TTC549 (cell line): ENCODE measurements at regions not wholly inside any gene's neighbourhood (a gene's known extent, or its start where the extent isn't known, plus 50 kb on each side); places are given as distances from the start of the nearest gene placed in this dataset.
"Not testable (repeated sequence)": the region's sequence is repeated elsewhere in the genome, so short reads cannot be mapped to it uniquely, and the experiment has no call there.

Experiments
- FAIRE-seq: peaks from 2 replicates; lab custom pipeline; 2012; peaks lifted over from hg19 to GRCh38; lab: Jason Lieb, UNC

GRCh38 chr9:86575137-86575536 is 220.9 kb upstream of the TUT7 start:
- FAIRE-seq, result no peak

- no peak for FAIRE-seq
These were observed 219.7 kb upstream of the TUT7 start for GRCh38 chr9:86573886-86574285.

GRCh38 chr9:86572904-86573303 is 218.7 kb upstream of the TUT7 start:
- no peak for FAIRE-seq

- FAIRE-seq, result not testable (repeated sequence)
These were observed 211.4 kb upstream of the TUT7 start for GRCh38 chr9:86565603-86566002.

DNA sequence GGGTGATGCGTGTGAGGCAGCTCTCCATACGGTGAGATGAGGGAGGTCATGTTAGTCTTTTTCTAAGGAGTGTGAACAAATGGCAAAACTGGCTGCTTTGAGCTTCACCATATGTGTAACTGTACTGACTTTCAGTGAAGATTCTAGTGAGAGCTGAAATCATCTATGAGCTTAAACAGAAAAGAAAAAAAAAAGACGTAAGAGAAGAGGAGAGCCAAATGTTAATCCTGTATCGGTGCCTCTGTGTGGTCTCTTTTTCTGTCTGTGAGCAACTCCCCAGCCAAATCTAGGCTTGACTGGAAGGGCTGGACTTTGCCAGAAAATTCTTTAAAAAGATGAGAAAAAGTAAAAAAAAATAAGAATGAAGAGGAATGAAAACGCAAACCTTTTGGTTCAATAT is 209.7 kb upstream of the TUT7 start:
- no peak for FAIRE-seq

DNA sequence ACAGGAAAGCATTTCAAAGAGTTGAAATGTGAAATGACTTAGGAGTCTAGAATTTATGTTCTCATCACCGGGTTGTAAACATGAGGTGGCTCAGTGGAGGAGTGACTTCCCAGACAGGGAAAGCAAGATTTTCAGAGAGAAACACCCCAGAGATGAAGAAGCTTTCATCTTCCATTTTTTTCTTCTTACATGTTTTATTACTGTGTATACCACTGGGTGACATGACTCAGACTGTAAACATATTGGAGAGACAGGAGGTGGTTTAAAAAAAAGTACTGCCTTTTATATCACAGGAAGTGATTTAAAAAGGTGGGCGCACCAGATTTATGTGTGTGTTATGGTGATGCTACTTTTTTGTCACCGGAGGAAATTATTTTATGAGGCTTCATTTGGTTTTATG is 209.1 kb upstream of the TUT7 start:
- no peak for FAIRE-seq

DNA sequence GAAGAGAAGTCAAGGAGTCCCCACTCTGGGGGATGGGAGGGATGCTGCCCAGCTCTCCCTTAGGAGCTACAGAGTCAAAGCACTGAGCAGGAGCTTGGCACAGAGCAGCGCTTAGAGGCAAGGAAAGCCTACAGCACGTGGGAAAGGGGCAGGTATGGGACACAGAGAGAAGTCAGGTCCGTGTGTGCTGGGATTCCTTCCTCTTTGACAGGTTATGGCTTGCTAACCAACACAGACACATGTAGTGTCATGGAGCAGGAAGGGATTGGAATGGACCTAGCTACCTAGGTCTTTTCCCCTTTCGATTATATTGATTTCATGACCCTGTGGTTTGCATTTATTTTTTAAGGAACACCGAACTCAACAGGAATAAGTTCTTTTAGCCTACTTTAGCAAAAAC is 208.5 kb upstream of the TUT7 start:
- no peak for FAIRE-seq

DNA sequence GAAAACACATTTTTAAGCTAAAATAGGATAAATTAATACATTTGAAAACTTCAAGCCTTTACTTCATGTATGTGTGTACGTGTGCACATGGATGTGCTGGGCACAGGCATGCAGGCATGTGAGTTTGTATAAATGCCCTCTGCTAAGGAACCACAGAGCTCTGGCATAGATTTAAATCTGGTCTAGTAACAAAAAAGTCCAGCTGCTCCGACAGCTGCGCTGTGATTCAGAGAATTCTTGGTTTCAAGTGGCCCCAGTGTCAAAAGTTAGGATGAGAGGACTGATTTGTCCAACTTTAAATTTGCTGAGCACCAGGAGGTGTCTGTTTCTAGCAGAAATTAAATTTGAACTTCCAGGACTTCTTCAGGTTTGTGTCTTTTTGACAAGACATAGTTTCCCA is 203.7 kb upstream of the TUT7 start:
- FAIRE-seq, result no peak

- FAIRE-seq, result no peak
These were observed 203.0 kb upstream of the TUT7 start for GRCh38 chr9:86557063-86557766.

DNA sequence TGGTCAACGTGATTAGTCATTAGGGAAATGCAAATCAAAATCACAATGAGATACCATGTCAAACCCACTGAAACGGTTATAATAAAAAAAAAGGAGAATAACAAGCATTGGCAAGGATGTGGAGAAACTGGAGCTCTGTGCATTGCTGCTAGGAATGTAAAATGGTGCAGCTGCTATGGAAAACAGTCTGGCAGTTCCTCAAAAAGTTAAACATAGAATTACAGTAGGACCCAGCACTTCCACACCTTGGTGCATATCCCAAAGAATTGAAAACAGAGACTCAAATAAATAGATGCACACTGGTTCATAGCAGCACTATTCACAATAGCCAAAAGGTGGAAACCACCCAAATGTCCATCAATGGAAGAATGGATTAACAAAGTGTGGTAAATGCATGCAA is 201.5 kb upstream of the TUT7 start:
- no peak for FAIRE-seq

DNA sequence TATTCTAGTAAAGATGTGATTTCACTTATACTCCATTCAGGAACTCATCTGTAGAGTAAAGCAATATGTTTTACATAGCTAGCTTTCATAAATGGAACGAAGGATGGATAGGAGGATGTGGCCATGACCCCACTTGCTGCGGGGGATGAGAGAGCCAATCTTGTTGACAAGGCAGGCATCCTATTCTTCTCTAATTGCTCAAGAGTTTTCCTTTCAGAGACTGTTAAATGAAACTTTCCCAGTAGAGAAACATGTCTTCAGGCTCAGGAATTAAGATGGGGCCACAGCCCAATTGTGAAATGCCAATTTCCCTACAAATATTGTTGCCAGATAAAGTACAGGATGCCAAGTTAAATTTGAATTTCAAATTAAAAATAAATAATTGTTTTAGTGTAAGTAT is 196.2 kb upstream of the TUT7 start:
- FAIRE-seq, result no peak

DNA sequence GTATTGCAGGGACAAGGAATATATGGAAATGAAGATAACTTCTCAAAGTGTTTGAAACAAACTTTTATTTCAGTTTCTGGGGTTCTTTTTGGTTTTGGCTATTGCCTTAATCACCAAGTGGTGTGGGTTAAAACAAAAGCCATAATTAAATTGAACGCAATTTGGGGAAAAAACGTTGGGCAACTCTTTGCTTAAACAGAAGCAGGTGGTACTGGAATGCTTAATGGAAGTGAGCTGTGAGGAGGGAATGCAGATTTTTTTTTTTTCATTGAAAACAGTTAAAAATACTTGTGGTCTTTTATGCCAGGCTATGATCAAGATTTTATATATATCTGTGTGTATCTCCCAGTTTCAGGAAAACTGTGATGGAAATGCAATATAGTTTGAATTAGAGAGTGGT is 195.7 kb upstream of the TUT7 start:
- no peak for FAIRE-seq

GRCh38 chr9:86549401-86549811 is 195.2 kb upstream of the TUT7 start:
- FAIRE-seq, result no peak

DNA sequence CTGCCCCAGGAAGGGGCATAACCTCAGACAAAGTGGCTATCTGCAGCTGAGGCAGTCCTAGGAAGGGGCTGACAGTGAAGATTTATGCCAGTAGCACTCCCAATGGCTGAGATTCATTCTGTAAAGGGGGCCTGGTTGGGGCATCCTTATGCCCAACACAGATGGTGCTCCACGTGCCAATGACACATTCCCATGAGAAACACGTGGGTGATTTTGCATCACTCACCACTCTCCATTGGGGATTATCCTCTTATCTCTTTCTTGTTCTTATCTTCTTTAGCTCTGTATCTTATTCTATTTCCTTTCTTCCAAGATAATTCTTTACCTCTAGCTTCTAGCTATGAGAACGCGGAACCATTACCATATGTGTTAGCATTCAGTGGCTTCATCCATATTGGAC is 194.0 kb upstream of the TUT7 start:
- FAIRE-seq, result no peak

GRCh38 chr9:86547571-86547970 is 193.4 kb upstream of the TUT7 start:
- no peak for FAIRE-seq

DNA sequence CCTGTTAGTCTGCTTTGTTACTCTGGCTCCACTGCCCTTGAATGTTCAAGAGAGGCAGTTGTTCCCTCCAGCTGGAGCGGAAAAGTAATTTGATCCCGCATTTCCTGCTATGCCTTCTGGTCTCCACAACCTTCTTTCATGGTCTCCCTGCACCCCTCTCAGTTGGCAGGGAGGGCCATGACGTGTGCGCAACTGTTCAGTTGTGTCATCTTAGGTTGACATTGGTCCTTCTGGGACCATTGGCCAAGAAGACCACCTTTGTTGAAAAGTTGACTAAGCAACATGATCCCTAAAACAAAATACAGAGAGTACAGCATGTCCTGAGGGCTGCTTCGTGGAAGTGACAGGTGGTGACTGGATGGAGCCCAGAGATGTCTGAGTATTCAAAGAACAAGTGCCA is 192.5 kb upstream of the TUT7 start:
- FAIRE-seq, result no peak

- no peak for FAIRE-seq
These were observed 190.9 kb upstream of the TUT7 start for GRCh38 chr9:86545090-86545489.

- no peak for FAIRE-seq
These were observed 186.9 kb upstream of the TUT7 start for GRCh38 chr9:86541014-86541570.

DNA sequence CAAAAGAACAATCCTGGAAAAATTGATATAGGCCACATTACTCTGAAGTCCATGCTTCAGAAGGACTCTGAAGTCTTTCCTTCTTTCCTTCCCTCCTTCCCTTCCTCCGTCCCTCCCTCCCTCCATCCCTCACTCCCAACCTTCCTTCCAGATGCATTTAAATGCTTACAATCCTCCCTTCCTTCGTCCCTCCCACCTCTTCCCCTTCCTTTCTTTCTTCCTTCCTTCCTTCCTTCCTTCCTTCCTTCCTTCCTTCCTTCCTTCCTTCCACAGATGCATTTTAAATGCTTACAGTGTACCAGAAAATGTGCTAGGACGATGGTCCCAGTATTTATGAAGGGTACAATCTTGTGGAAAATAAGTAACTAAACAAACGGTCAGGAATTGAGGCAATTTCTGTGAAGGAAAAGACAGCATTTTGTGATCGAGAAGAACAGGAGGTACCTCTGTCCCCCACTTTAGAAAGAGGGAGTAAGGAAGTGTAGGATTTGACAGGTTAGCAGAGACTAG is 181.3 kb upstream of the TUT7 start:
- FAIRE-seq, result no peak

GRCh38 chr9:86534572-86535258 is 180.5 kb upstream of the TUT7 start:
- FAIRE-seq, result no peak

- no peak for FAIRE-seq
These were observed 177.9 kb upstream of the TUT7 start for GRCh38 chr9:86531971-86532640.

DNA sequence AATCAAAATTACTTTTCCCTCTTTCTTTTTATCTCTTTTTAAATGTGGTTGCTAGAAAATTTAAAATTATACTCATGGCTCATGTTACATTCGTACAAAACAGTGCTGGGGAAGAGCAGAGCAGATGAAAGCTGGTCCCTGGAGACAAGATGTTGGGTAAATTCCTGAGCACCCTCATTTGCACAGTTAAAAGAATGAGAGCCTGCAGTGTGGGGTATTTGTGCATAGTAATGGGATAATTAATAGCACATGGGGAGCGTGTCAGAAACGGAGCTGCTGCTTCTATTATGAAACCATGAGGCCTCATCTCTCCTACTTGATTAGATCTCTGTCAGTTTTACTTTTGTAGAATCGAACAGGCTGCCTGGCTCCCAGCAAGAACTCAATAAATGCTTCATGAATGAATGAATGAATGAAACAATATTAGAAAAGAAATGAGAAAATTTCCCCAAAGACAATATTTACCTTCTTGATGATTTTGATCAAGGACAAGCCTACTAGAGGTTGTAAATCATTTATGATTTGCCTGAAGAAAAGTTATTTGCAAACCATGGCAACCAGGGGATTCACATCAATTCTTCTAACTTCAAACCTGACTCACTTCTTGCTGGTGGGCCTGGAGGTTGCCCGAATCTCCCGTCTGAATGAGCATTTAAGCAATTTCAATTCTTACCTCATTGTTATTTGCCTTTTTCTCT is 177.2 kb upstream of the TUT7 start:
- no peak for FAIRE-seq
